NOMO-1 (cell line): ENCODE measurements at regions not wholly inside any gene's neighbourhood (a gene's known extent, or its start where the extent isn't known, plus 50 kb on each side); places are given as distances from the start of the nearest gene placed in this dataset.
"Not testable (repeated sequence)": the region's sequence is repeated elsewhere in the genome, so short reads cannot be mapped to it uniquely, and the experiment has no call there.

Experiments
- DNase-seq, 2 experiments: peaks; one replicate each; lab custom pipeline; 2025; ENCODE audit not compliant: unreplicated experiment in 2 of 2; lab: John Stamatoyannopoulos, UW

DNA sequence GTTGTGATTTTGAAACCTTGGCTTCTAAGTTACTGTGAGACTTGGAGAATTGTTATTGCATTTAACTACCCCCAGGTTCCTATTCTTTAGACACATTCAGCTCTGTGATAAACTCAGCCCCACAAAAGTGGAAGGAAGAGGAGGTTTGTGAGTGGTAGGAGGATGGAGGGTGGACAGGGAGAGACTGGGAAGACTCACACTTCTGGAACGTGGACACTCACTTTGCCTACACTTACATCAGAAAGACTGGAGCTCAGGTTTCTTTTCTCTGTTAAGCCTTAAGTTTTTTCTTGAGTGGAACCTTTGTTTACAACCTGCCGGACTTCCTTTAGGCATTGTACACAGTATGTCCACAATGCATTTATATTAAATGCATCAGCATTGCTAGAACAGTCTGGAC, 99.0 kb downstream of the AREG start:
- DNase-seq = no peak

DNA sequence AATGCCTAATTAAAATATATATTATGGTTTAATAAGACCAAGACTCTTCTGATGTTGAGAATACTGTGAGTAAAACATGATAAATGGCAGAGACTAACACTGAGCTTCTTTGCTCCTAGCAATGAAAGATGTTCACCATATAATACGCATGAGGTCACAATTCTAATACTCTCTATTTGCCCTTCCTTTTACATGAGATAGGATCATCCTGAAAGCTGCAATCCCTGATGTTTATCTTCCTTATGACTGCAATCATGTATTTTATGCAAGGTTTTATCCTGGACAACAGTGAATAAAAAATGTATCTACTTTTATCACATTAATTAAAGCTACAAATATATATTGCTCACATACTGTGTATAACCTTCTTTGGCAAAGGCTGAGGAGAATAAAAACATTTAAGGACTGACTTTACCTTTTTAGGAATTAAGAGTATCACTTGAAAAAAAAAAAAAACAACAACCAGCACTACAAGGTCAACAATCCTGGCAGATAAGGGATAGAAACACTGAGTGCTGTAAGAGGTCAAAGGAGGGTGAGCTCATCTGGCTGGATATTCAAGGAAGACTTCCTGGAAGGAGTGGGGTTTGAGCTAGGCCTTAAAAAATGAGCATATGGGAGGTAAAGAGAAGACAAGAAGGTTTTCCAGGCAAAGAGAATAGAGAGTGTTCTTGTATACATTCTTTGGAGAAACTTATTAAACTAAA, 99.9 kb downstream of the AREG start:
- no peak for DNase-seq

DNA sequence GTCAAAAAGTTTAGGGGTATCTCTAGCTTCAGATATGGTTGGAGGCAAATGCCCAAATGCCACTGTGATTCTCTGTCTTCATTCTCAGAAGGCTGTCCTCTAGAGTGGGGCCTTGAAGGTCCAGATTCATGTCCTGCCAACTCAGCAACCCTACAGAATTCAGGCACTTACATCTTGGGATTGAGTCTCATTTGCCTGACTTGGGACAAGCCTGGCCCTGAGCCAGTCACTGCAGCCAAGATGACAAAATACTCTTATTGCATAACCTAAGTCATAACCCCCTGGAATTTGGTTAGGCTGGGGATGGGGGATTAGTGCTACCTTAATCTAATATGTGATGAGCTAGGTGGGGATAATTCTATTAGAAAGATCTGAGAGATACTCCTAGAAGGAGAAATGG, 100.5 kb downstream of the AREG start:
- no peak for DNase-seq

DNA sequence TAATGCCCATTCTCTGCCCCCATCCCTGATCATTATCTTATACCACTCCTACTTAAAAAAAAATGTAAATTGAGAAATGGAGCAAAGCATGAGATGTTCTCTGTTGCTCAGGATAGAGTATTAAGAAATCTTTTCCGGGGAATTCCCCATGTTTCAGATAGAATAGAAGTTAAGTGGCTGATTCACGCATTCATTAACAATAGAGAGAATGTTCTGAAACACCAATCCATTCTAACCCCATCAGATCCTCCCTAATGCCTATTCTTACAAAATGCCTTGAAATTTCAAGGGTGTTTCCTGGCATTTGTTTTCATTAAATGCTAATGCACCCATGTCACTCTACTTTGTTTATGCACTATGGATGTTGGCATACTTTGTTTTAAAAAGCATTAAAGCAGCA, 101.1 kb downstream of the AREG start:
- peak in 1 of 2 experiments; percentile 29 for DNase-seq

DNA sequence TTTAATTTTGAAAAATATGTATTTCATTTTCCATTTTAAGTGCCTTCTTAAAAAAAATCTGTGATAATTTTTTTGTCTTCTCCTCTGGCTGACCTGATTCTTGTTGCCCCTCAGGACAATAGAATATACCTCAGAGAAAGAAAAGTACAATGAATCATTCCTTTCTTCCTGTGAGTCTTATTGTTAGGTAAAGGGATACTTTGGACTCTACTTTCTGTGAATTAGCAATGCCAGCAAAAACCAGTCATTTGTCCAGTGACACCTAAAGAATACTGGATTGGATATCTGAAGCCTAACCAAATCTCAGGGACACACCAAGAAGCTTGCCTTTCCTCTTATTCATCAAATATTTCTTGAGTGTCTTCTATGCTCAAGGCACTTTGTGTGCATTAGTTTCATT, 102.1 kb downstream of the AREG start:
- no peak for DNase-seq

DNA sequence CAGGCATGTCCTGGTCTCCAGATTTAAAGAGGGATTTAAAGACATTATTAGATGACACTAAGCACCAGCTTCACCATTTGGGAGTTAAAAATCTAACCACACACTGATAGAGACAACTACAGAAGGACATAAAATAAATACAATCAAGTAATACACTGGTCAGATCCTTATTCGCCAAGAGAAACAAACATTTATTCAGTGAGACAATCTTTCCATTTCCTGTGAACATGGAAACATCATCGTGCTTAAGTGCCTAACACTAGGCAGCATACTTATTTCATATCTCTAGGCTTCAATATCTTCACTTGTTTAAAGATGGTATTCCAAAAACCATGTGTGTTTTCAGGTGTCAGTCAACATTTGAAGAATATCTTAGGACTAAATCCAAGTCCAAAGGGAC, 103.6 kb downstream of the AREG start:
- no peak for DNase-seq

DNA sequence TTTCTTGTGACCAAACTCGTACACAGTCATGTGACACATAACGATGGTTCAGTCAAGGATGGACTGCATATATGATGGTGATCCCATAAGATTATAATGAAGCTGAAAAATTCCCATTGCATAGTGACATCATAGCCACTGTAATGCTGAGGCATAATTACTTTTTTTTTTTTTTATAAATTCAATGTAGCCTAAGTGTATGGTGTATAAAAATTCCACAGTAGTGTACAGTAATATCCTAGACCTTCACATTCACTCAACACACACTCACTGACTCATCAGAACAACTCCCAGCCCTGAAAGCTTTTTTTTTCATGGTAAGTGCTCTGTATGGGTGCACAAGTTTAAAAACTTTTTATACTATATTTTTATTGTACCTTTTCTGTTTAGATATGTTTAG, 105.0 kb downstream of the AREG start:
- DNase-seq = no peak

DNA sequence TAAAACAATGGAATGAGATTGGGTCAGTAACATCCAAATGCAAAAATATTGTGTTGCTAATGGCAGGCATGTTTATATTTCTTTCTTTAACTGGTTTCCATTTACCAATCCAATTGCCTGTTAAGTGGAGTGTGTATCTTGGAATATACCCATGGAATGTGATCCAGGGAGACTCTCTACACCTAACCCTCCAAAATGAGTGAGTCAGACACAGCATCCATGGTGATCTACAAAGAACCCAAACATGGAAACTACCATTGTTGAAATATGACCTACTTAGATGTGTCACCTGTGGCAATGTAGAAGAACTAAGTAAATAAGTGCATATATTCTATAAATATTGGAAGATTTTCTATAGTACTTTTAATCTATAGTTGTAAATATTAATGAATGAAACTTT, 110.3 kb downstream of the AREG start:
- no peak for DNase-seq

DNA sequence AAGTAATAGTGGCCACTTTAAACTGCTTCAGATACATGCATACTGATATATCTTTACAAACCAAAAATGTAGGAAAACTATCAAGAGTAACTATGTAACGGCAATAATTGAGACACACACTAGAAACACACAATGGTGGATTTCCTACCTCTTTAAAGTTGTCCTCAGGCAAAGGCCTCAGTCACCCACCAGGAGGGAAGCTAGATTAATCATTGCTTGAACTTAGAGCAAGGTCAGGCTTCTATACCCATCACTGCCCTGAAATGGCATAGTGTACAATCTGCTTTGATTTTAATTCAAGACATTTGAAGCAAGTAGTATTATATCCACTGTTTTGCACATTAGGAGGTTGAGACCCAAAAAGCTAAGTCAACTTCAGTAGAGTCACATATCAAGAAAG, 110.9 kb downstream of the AREG start:
- DNase-seq = no peak

DNA sequence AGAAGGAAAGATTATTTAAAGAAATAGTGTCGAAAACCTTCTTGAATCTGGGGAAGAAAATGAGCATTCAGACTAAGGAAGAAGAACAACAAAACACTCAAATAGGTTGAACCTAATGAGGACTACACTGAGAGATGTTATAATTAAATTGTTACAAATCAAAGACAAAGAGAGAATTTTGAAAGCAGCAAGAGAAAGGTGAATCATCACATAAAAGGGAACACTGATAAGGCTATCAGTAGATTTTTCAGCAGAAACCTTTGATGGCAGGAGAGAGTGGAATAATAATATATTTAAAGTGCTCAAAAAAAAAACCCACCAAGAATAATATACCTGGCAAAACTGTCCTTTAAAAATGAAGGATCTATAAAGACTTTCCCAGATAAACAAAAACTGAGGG, 114.9 kb downstream of the AREG start:
- DNase-seq = no peak

DNA sequence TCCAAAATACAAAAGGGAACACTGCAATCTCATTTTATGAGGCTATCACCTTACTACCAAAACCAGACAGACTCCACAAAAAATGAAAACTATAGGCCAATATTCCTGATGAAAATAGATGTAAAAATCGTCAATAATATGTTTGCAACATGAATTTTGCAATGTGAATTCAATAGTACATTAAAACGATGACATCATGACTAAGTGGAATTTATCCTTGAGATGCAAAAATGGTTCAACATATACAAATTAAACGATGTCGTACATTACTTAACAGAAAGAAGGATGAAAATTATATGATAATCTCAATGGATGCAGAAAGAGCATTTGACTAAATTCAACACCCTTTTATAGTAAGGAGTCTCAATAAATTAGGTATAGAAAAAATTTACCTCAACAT, 123.0 kb downstream of the AREG start:
- no peak for DNase-seq

DNA sequence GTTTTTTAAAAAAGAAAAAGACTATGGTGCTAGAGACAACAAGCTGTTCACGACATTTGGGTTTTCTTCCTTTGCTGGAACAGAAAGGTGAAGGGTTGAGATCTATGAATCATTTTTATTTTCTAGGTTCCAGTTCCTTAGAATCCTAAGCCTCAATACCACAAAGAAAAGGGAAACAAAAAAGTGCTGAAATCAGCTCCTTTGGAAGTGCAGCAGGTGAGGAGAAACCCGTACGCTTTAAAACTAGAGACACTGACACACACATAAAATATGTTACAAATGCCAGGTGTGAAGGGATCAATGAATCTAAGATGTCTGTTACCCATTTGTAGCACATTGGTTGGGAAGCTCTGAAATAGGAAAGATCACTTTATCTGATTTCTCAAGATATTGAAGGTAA, 125.2 kb downstream of the AREG start:
- DNase-seq = no peak

DNA sequence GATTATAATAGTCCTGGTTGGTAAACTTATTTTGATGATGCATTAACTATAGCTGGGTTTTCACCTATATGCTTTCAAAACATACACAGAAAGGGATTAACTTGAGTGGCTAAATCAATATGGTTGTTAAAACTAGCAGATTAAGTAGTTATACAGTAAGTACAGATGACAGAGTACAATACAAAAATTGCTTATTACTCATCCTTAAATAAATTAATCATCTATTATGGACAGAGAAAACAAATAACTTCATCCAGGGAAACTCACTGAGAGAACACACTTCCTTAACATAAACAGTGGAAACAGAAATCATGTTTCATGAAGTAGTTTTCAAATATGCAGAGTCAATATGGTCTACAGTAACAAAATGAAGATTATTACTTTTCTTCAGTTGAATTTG, 133.4 kb downstream of the AREG start:
- no peak for DNase-seq

DNA sequence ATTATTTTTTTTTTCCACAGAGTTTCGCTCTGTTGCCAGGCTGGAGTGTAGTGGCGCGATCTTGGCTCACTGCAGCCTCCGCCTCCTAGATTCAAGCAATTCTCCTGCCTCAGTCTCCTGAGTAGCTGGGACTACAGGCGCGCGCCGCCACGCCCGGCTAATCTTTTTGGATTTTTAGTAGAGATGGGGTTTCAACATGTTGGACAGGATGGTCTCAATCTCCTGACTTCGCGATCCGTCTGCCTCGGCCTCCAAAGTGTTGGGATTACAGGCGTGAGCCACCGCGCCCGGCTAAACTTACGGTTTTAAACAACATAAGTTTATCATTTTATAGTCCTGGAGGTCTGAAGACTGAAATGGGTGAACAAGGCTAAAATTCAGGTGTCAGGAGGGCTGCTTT, 133.9 kb downstream of the AREG start:
- not testable (repeated sequence) for DNase-seq

DNA sequence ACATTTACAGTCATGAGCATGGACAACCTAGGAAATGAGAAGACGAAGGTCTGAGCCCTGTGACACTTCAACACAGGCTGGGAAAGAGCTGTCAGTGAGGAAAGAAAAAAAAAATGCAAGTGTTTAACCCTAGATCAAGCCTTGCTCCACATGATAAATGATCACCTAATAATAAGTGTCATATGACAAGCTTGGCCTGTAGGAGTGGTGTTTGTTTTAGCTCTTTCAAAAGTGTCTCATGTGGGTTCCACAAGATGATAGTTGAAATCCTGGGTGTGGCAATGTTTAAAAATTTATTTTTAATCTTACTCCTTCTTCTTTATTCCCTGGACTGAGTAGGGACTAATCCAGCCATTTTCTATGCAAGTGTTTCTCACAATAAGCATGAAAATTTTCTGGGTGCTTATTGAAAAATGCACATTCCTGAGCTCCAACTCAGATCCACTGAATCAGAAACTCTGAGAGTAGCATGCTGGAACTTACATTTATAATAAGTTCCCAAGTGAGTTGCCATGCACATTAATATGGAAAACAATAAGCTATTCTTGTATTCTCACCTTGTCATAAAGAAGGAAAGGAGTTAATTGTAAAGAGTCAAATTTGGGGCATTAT, 138.3 kb downstream of the AREG start:
- no peak for DNase-seq

DNA sequence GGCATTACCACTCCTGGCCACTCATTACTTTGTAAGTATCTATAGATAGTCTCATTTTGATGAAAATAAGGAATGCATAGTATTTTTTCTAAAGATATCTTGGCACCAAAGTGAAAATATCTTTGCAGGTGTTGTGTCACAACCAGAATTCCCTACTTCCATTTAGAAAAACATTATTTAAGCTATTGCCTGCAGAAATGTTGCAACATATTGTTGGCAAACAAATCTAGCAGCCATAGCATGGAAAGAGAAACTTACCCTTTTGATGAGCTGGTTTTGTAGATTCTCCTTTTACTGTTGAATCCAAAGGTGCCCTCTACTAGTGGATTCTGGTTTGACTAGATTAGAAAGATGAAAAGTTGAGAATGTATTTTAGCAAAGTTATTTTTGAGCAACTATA, 138.8 kb downstream of the AREG start:
- peak; percentile 25 to 73 for DNase-seq

DNA sequence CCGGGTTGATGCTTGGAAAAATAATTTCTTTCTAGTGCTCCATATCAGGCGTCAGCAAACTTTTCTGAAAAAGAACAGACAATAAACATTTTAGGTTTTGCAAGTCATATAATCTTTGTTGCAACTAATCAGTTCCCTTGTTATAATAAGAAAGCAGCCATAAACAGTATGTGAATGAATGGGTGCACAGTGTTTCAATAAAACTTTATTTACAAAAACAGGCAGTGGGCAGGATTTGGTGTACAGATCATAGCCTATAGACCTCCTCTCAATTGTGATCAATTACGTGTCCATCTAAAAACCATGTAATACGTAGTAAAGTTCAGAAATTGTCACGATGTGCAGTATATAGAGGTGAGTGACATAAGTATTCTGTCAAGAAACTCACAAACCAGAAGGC, 143.4 kb downstream of the AREG start:
- no peak for DNase-seq

DNA sequence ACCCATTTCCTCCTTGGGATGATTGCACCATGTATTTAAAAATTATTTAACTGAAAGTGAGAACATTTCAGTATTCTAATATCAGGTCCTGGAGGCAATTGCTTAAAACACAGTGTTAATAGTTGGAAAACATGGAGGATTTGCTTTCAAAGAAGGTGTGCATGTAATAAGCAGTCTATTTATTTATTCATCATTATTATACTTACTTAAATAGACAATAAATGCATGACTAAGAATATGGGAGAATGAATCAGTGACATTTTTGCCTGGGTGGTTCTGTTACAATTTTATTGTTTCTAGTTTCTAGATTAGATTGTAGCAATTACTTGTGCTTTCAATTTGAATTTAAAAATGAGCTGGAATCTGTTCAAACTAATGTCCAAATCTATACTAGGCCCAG, 145.5 kb downstream of the AREG start:
- no peak for DNase-seq

DNA sequence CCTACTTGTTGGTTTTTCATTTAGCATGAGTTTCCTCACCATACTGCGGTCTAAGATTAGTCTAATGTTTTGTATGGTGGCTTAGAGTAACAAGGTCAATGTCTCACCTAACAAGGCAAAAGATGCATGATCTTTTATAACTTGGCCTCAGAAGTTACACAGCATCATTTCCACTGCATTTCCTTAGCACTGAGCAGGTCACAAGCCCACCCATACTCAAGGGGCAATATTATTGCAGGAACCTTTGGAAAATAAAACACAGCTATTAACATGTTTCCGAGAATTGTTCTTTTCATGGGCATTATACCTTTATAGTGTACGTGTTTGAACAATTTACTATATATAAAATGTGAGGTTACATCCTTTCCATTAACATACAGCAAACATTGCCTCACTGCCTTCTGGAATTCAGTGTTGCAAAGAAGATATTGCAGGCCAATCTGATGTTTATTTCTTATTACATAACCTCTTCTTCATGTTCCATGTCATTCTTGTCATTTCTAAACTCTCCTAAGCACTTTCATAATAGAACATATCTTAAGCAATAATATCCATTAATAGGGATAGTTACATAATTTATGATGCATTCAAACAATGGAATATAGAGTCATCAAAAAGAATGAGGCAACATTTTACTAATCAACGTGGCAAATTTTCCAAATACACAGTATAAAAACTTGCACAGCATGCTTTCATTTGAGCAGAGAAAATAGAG, 153.8 kb downstream of the AREG start:
- DNase-seq = no peak

DNA sequence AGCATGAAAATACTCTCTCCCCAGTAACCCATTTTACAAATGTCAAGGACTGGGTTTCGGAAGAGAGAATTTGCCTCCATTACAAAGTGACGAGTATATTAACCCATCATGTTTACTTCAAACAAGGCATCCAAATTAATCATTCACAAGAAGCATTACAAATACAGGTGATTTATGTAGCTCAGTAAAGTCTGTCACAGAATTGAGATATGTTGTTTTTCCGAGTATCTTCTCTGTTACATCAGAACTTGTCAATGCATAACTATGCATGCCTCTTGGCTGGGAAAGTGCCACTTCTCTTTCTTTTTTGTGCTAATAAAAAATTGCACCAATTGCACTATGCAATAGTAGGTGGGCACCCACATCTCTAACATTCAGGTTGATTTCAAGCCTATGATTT, 158.2 kb downstream of the AREG start:
- DNase-seq = no peak

DNA sequence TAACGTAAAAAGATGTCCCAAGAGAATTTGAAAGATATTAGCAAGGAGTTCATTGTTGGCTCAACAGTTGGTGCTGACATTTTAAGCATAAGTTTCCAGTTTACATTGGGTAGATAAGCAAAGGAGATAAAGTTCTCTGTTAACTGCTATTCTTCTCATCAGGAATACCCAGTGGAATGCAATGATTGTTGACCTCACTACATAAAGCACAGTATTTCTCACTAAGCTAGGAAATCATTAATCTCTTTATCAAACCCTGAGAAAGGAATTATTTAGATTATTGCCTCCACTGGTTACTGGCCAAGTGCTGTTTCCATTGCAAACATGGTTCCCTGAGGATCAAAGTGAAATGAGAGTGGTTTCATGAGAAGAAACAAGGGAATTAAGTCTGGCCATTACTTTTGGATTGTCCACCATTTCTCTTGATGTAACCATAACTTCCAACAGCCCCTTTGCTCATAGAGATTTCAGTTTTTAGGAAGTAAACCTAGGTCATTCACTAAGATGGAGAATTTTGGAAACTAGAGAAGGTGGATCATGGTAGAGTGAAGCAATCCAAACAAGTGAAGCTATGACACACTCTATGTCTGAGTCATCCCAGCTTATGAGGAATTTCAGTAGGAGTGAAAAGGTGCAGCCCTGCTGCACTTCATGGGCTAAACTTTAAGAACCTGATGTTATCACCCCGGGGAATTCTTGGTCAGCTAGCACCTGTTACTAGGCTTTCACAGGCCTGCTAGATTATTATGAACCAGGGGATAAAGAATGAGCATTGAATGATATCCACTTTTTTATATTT, 163.4 kb downstream of the AREG start:
- DNase-seq = no peak
